HepG2 (cell line): ENCODE measurements at regions not wholly inside any gene's neighbourhood (a gene's known extent, or its start where the extent isn't known, plus 50 kb on each side); places are given as distances from the start of the nearest gene placed in this dataset.

ENCODE experiments used
- ATAC-seq: fragments of 200-7000 bp; cut with Tn5 transposase; 3 replicates; pipeline ENCODE4 v1.9.1; 2020; ENCODE audit warnings: mild to moderate bottlenecking, moderate library complexity
- BruUV-seq: library from RNA; stranded (reverse); fragments of 400-500 nt; replicated peaks from 2 replicates; lab custom pipeline; 2021; lab: Mats Ljungman, UMichigan
- CTCF ChIA-PET: fragments of 300-600 bp; formaldehyde crosslinking; extraction: SDS; loops from one replicate; lab custom pipeline; 2021; ENCODE audit warnings: low total read pairs, inconsistent platforms, low intra/inter-chr PET ratio; lab: Yijun Ruan, JAX
- POLR2A ChIA-PET: fragments of 350-600 bp; sonication (Branson Sonifier 250); formaldehyde crosslinking; loops from one replicate; lab custom pipeline; 2020; ENCODE audit warnings: antibody characterized with exemption, inconsistent platforms; lab: Yijun Ruan, JAX
- DNase-seq: peaks from one replicate; pipeline ENCODE4 v3.0.0-alpha.2; 2015; ENCODE audit warnings: low spot score
- FAIRE-seq: peaks from 3 replicates; lab custom pipeline; 2011; peaks lifted over from hg19 to GRCh38; lab: Jason Lieb, UNC
- H2AFZ ChIP-seq: one replicate; pipeline ENCODE4 v1.6.1; 2011; ENCODE audit warnings: low read length, inconsistent platforms
- H3K27ac ChIP-seq: fragments of 300-600 bp; 3 replicates; pipeline ENCODE4 v1.8.0; 2011; ENCODE audit warnings: mixed run types, mild to moderate bottlenecking, mixed read lengths, low read length, inconsistent platforms; ENCODE audit not compliant: insufficient read depth; ENCODE audit errors: extremely low read length
- H3K27me3 ChIP-seq, 2 experiments: fragments of 200-600 bp in 1 of 2; 2 replicates in 1 of 2; 3 replicates in 1 of 2; pipeline versions ENCODE4 v1.6.0 to v1.8.0; 2011; ENCODE audit warnings: low read length in 2 of 2, mild to moderate bottlenecking in 2 of 2, moderate library complexity in 2 of 2, inconsistent platforms in 1 of 2; ENCODE audit not compliant: insufficient read depth in 2 of 2, control insufficient read depth in 1 of 2
- H3K36me3 ChIP-seq, 2 experiments: fragments of 200-600 bp in 1 of 2; replicated peaks in 1 of 2; 2 replicates in 1 of 2; 3 replicates in 1 of 2; pipeline versions ENCODE4 v1.5.1 to v1.8.0; 2011; ENCODE audit warnings: low read length in 2 of 2, inconsistent platforms in 1 of 2; ENCODE audit not compliant: insufficient read depth in 2 of 2, control insufficient read depth in 1 of 2
- H3K4me1 ChIP-seq: 2 replicates; pipeline ENCODE4 v1.5.1; 2012; ENCODE audit warnings: low read length, inconsistent platforms; ENCODE audit not compliant: insufficient read depth
- H3K4me2 ChIP-seq: 2 replicates; pipeline ENCODE4 v1.6.0; 2011; ENCODE audit warnings: low read depth, low read length, inconsistent platforms
- H3K4me3 ChIP-seq, 3 experiments: fragments of 200-600 bp in 1 of 3; sonication (generic), shearing (Covaris generic) in 1 of 3; replicated peaks in 1 of 3; 2 replicates each; pipeline ENCODE4 v1.5.1; 2011 to 2016; ENCODE audit warnings: low read length in 3 of 3, inconsistent platforms in 2 of 3, low read depth in 2 of 3, mild to moderate bottlenecking in 2 of 3, control low read depth in 1 of 3, mixed read lengths in 1 of 3; ENCODE audit not compliant: insufficient read depth in 1 of 3
- H3K79me2 ChIP-seq: one replicate; pipeline ENCODE4 v1.6.1; 2011; ENCODE audit warnings: low read length, inconsistent platforms; ENCODE audit not compliant: insufficient read depth
- H3K9ac ChIP-seq: 2 replicates; pipeline ENCODE4 v1.6.0; 2011; ENCODE audit warnings: mild to moderate bottlenecking, low read depth, low read length, inconsistent platforms; ENCODE audit not compliant: insufficient read depth
- H3K9me3 ChIP-seq: 2 replicates; pipeline ENCODE4 v1.5.1; 2012; ENCODE audit warnings: mild to moderate bottlenecking, low read length
- H4K20me1 ChIP-seq: 2 replicates; pipeline ENCODE4 v1.6.0; 2011; ENCODE audit warnings: inconsistent platforms, mild to moderate bottlenecking, low read length, moderate library complexity; ENCODE audit not compliant: insufficient read depth
- CBX1 ChIP-seq: IDR thresholded peaks from one replicate; pipeline ENCODE4 v1.6.1; 2016; ENCODE audit warnings: antibody characterized with exemption, low read depth
- HES4 ChIP-seq: sonication (generic); formaldehyde crosslinking; IDR thresholded peaks from 2 replicates; pipeline ENCODE4 v1.9.0; 2021; ENCODE audit warnings: mild to moderate bottlenecking, missing genetic modification reagents, borderline replicate concordance
- HNF4A ChIP-seq: sonication (generic); formaldehyde crosslinking; IDR thresholded peaks from 2 replicates; pipeline ENCODE4 v1.4.0; 2020; ENCODE audit warnings: missing genetic modification reagents
- JUNB ChIP-seq: sonication (generic); formaldehyde crosslinking; IDR thresholded peaks from 2 replicates; pipeline ENCODE4 v1.8.0; 2022; ENCODE audit warnings: missing genetic modification reagents, mild to moderate bottlenecking, borderline replicate concordance
- KLF16 ChIP-seq, 2 experiments: sonication (generic) in 1 of 2; formaldehyde crosslinking in 1 of 2; IDR thresholded peaks; 2 replicates each; pipeline versions ENCODE4 v1.6.1 to v1.8.0; 2016 to 2023; ENCODE audit warnings: missing genetic modification reagents in 2 of 2, missing compliant biosample characterization in 1 of 2
- MAF1 ChIP-seq: sonication (generic); formaldehyde crosslinking; IDR thresholded peaks from 2 replicates; pipeline ENCODE4 v1.5.0; 2020; ENCODE audit warnings: missing genetic modification reagents, borderline replicate concordance
- MED8 ChIP-seq: sonication (generic); formaldehyde crosslinking; IDR thresholded peaks from 2 replicates; pipeline ENCODE4 v1.8.1; 2023; ENCODE audit warnings: mild to moderate bottlenecking, missing genetic modification reagents; ENCODE audit not compliant: insufficient replicate concordance
- MLX ChIP-seq: IDR thresholded peaks from 2 replicates; pipeline ENCODE4 v1.6.1; 2016
- PAF1 ChIP-seq: IDR thresholded peaks from 2 replicates; pipeline ENCODE4 v1.6.1; 2016; ENCODE audit warnings: missing genetic modification reagents, missing compliant biosample characterization
- POLR2AphosphoS2 ChIP-seq: IDR thresholded peaks from 2 replicates; pipeline ENCODE4 v1.6.1; 2011; ENCODE audit warnings: low read depth, low read length, improper control_type of control experiment
- RERE ChIP-seq: IDR thresholded peaks from 2 replicates; pipeline ENCODE4 v1.6.1; 2016; ENCODE audit warnings: low read depth, missing genetic modification reagents, missing compliant biosample characterization
- RNF2 ChIP-seq: fragments of 450-650 bp; conservative IDR thresholded peaks from 2 replicates; pipeline ENCODE4 v1.6.1; 2016; ENCODE audit warnings: low read depth
- ZNF597 ChIP-seq: sonication (generic); formaldehyde crosslinking; IDR thresholded peaks from 2 replicates; pipeline ENCODE4 v1.5.0; 2020; ENCODE audit warnings: missing genetic modification reagents
- WGBS: methylation state at CpG from one replicate; pipeline ENCODE4 v1.1.6; 2017; ENCODE audit warnings: low lambda C conversion rate; 5-methylcytosine and 5-hydroxymethylcytosine counted together
- in situ Hi-C: cut with HindIII; loops from 2 replicates; pipeline ENCODE4 v1.10.0; 2017; ENCODE audit warnings: low pct_unique_long_range_greater_than_20kb; ENCODE audit not compliant: extremely low pct_ligation_motif_present
- intact Hi-C: fragments of 100-400 bp; cut with micrococcal nuclease; formaldehyde crosslinking; loops from one replicate; pipeline ENCODE4 v1.10.0; 2022; ENCODE audit not compliant: unreplicated experiment
- TF ChIP-seq, protein P1 (sequence below): sonication (generic); formaldehyde crosslinking; IDR thresholded peaks from 2 replicates; pipeline ENCODE4 v1.4.0; 2020; ENCODE audit warnings: missing genetic modification reagents

DNA sequence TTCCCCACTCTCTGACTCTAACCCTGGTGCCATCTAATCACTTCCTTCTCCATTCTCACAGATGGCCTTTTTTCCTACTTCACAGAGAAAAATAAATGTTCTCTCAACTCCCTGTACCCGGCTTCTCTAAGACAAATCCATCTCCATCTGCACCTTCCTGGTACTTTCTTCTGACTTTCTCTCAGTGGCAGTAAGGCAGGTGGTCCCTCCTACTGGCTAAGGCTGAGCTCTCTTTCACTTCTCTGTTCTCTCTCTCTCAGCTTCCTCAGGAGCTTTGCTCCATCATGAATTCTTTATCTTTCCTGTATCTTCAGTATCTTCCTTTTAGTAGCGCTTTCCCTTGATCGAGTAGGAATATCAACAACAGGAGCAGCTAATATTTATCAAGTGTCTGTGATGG lies 421.6 kb downstream of the TMEM135 start:
- Histone ChIP-seq H3K36me3 (no peaks in the 10 kb centered on the region), H3K4me1 (no peaks in the 10 kb centered on the region), H3K4me3 (no peak overlapping the region), H3K9me3 (no peaks in the 10 kb centered on the region), H3K27ac (no peak overlapping the region), H3K9ac (no peak overlapping the region), H3K4me2 (no peak overlapping the region), H3K27me3 (no peaks in the 10 kb centered on the region; a peak in 2 of 5 replicates), H3K79me2 (no peaks in the 10 kb centered on the region), H2AFZ (no peak overlapping the region), H4K20me1 (no peaks in the 10 kb centered on the region)
- no TSS peak for BruUV-seq
- ChIA-PET POLR2A (no interaction called here), CTCF (no interaction called here)
- FAIRE-seq (no peak), DNase-seq (no peak), ATAC-seq (no peak)
- in situ Hi-C loops = loop anchor here (25.0 kb wide), 1 partner anchor 1078 kb away; no protein-coding TSS in a partner anchor
- intact Hi-C loops = no loop called here
- under 1% methylated on average over 3 of the region's 3 CpGs for WGBS
- TF ChIP-seq MAF1 (CRISPR knock-in tag) (no peak), MED8 (CRISPR knock-in tag) (no peak), HNF4A (no peak), HES4 (no peak), CBX1 (no peak), MLX (CRISPR knock-in tag) (no peak), KLF16 (CRISPR knock-in tag; IDR thresholded peaks at IDR 0.05) (no peak), RERE (no peak), ZNF597 (no peak), RNF2 (no peak), POLR2AphosphoS2 (no peak), PAF1 (no peak), JUNB (CRISPR knock-in tag) (no peak)
- TF ChIP-seq, protein P1, sequence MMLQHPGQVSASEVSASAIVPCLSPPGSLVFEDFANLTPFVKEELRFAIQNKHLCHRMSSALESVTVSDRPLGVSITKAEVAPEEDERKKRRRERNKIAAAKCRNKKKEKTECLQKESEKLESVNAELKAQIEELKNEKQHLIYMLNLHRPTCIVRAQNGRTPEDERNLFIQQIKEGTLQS = no peak
